ENCODE measurements at regions not wholly inside any gene's neighbourhood (a gene's known extent, or its start where the extent isn't known, plus 50 kb on each side); places are given as distances from the start of the nearest gene placed in this dataset.

GRCh38 chr12:45601888-45602287 lies 127.6 kb upstream of the ARID2 start:
- TF ChIP-seq CTCF (IDR thresholded peaks at IDR 0.05; ENCODE audit: poor library complexity, severe bottlenecking), result no peak
- no peak for TF ChIP-seq POLR2AphosphoS5 (IDR thresholded peaks at IDR 0.05)
- no peak for TF ChIP-seq REST (IDR thresholded peaks at IDR 0.05; ENCODE audit: borderline replicate concordance)
- TF ChIP-seq SMC3 (conservative IDR thresholded peaks at IDR 0.05; ENCODE audit: poor library complexity), result no peak
- TF ChIP-seq EZH2 (IDR thresholded peaks at IDR 0.05; ENCODE audit: borderline replicate concordance, insufficient read depth, low read length, poor library complexity, severe bottlenecking), result no peak
- TF ChIP-seq RAD21 (conservative IDR thresholded peaks at IDR 0.05), result no peak

Measured in neural cell (in vitro differentiated cells).